Neural cell (in vitro differentiated cells): ENCODE measurements at regions not wholly inside any gene's neighbourhood (a gene's known extent, or its start where the extent isn't known, plus 50 kb on each side); places are given as distances from the start of the nearest gene placed in this dataset.

ENCODE experiments used
- H2AFZ ChIP-seq: fragments of 200-600, 300-800 bp; sonication (generic), shearing (Covaris generic); 2 replicates; pipeline ENCODE4 v1.6.0; 2014; ENCODE audit warnings: low read depth, mild to moderate bottlenecking, antibody characterized with exemption, low read length, moderate library complexity
- H3F3A ChIP-seq: fragments of 200-600 bp; shearing (Covaris generic); 2 replicates; pipeline ENCODE4 v1.6.1; 2016; ENCODE audit warnings: mild to moderate bottlenecking, moderate library complexity, mixed read lengths, antibody characterized with exemption, low read length; ENCODE audit not compliant: insufficient read depth, poor library complexity, severe bottlenecking
- H3K27ac ChIP-seq: fragments of 200-600, 300-800 bp; sonication (generic), shearing (Covaris generic); 2 replicates; pipeline ENCODE4 v1.5.1; 2014; ENCODE audit warnings: mild to moderate bottlenecking, low read length, moderate library complexity
- H3K27me3 ChIP-seq: fragments of 300-800, 200-600 bp; sonication (generic), shearing (Covaris generic); 2 replicates; pipeline ENCODE4 v1.6.0; 2014; ENCODE audit warnings: mild to moderate bottlenecking, low read depth, low read length, moderate library complexity; ENCODE audit not compliant: insufficient read depth
- H3K36me3 ChIP-seq: fragments of 300-800, 200-600 bp; sonication (generic), shearing (Covaris generic); 2 replicates; pipeline ENCODE4 v1.5.1; 2014; ENCODE audit warnings: mild to moderate bottlenecking, antibody characterized with exemption, low read length, moderate library complexity; ENCODE audit not compliant: insufficient read depth
- H3K4me2 ChIP-seq: fragments of 300-800, 200-600 bp; sonication (generic), shearing (Covaris generic); 2 replicates; pipeline ENCODE4 v1.6.0; 2014; ENCODE audit warnings: mild to moderate bottlenecking, low read length
- H3K4me3 ChIP-seq: fragments of 300-800, 200-600 bp; sonication (generic), shearing (Covaris generic); 2 replicates; pipeline ENCODE4 v1.5.1; 2014; ENCODE audit warnings: mild to moderate bottlenecking, low read length, moderate library complexity
- H3K79me2 ChIP-seq: fragments of 200-600 bp; shearing (Covaris generic); replicated peaks from 2 replicates; pipeline ENCODE4 v1.6.0; 2014; ENCODE audit warnings: mild to moderate bottlenecking, low read length, moderate library complexity; ENCODE audit not compliant: insufficient read depth
- H3K9ac ChIP-seq: fragments of 300-800, 200-600 bp; sonication (generic), shearing (Covaris generic); 2 replicates; pipeline ENCODE4 v1.6.1; 2016; ENCODE audit warnings: mild to moderate bottlenecking, low read length, mixed read lengths
- H3K9me2 ChIP-seq: fragments of 200-600 bp; shearing (Covaris generic); 2 replicates; pipeline ENCODE4 v1.6.1; 2016; ENCODE audit warnings: mild to moderate bottlenecking, low read length, mixed read lengths; ENCODE audit not compliant: insufficient read depth
- H3K9me3 ChIP-seq: fragments of 200-600, 300-800 bp; sonication (generic), shearing (Covaris generic); 2 replicates; pipeline ENCODE4 v1.6.1; 2016; ENCODE audit warnings: mild to moderate bottlenecking, mixed run types, low read length, moderate library complexity, mixed read lengths
- H4K20me1 ChIP-seq: fragments of 200-600 bp; shearing (Covaris generic); 2 replicates; pipeline ENCODE4 v1.6.1; 2016; ENCODE audit warnings: mild to moderate bottlenecking, mixed run types; ENCODE audit not compliant: insufficient read depth
- CTCF ChIP-seq: fragments of 450-650 bp; IDR thresholded peaks from 2 replicates; pipeline ENCODE4 v1.5.1; 2014; ENCODE audit warnings: antibody characterized with exemption, mild to moderate bottlenecking, moderate library complexity; ENCODE audit not compliant: poor library complexity, severe bottlenecking
- EP300 ChIP-seq: fragments of 450-650 bp; conservative IDR thresholded peaks from 2 replicates; pipeline ENCODE4 v1.6.1; 2014; ENCODE audit warnings: antibody characterized with exemption, mild to moderate bottlenecking, moderate library complexity; ENCODE audit not compliant: poor library complexity, severe bottlenecking
- EZH2 ChIP-seq: fragments of 200-600, 300-800 bp; shearing (Covaris generic), sonication (generic); IDR thresholded peaks from 2 replicates; pipeline ENCODE4 v1.6.1; 2014; ENCODE audit warnings: antibody characterized with exemption, low read length, borderline replicate concordance, mild to moderate bottlenecking; ENCODE audit not compliant: insufficient read depth, poor library complexity, severe bottlenecking
- MXI1 ChIP-seq: fragments of 450-650 bp; conservative IDR thresholded peaks from 2 replicates; pipeline ENCODE4 v1.6.1; 2014; ENCODE audit warnings: antibody characterized with exemption, mild to moderate bottlenecking; ENCODE audit not compliant: poor library complexity, severe bottlenecking
- POLR2AphosphoS5 ChIP-seq: IDR thresholded peaks from 2 replicates; pipeline ENCODE4 v1.6.1; 2012
- RAD21 ChIP-seq: fragments of 450-650 bp; conservative IDR thresholded peaks from 2 replicates; pipeline ENCODE4 v1.6.1; 2014; ENCODE audit warnings: antibody characterized with exemption, mild to moderate bottlenecking, moderate library complexity
- REST ChIP-seq: IDR thresholded peaks from 2 replicates; pipeline ENCODE4 v1.6.1; 2012; ENCODE audit warnings: borderline replicate concordance
- SMC3 ChIP-seq: fragments of 450-650 bp; conservative IDR thresholded peaks from 2 replicates; pipeline ENCODE4 v1.6.1; 2014; ENCODE audit warnings: antibody characterized with exemption, mild to moderate bottlenecking, moderate library complexity; ENCODE audit not compliant: poor library complexity
- TAF1 ChIP-seq: IDR thresholded peaks from 2 replicates; pipeline ENCODE4 v1.6.1; 2012; ENCODE audit warnings: low read depth

GRCh38 chr1:103199001-103199400 lies 90.7 kb upstream of the COL11A1 start:
- Histone ChIP-seq H3K9me2 (no peaks in the 10 kb centered on the region), H3K27me3 (no peaks in the 10 kb centered on the region), H3K4me3 (no peak overlapping the region), H3K9me3 (no peaks in the 10 kb centered on the region), H3K79me2 (no peaks in the 10 kb centered on the region), H3K27ac (no peak overlapping the region), H3K36me3 (no peaks in the 10 kb centered on the region), H3K9ac (no peak overlapping the region), H2AFZ (no peak overlapping the region), H4K20me1 (no peaks in the 10 kb centered on the region), H3F3A (no peaks in the 10 kb centered on the region), H3K4me2 (no peak overlapping the region)
- TF ChIP-seq RAD21: no peak
- no peak for TF ChIP-seq SMC3
- TF ChIP-seq POLR2AphosphoS5: no peak

- Histone ChIP-seq H3K9me3 (no peaks in the 10 kb centered on the region), H3K4me2 (no peak overlapping the region), H4K20me1 (no peaks in the 10 kb centered on the region), H3K4me3 (no peak overlapping the region), H3K79me2 (no peaks in the 10 kb centered on the region), H3F3A (no peaks in the 10 kb centered on the region), H3K27ac (no peak overlapping the region), H3K9ac (no peak overlapping the region), H3K36me3 (no peaks in the 10 kb centered on the region), H3K9me2 (no peaks in the 10 kb centered on the region), H2AFZ (no peak overlapping the region), H3K27me3 (no peaks in the 10 kb centered on the region)
- TF ChIP-seq REST (no peak), CTCF (no peak), EP300 (no peak), TAF1 (no peak), MXI1 (no peak), RAD21 (no peak), POLR2AphosphoS5 (no peak), SMC3 (no peak), EZH2 (no peak)
These were observed 89.8 kb upstream of the COL11A1 start for GRCh38 chr1:103198076-103198475.

- Histone ChIP-seq H3K4me3 (no peak overlapping the region), H3K4me2 (no peak overlapping the region)
These were observed 88.9 kb upstream of the COL11A1 start for GRCh38 chr1:103197216-103197615.

More at GRCh38 chr1:103197216-103197615, 88.9 kb upstream of the COL11A1 start:
- no peaks in the 10 kb centered on the region for H3K9me2 ChIP-seq
- no peaks in the 10 kb centered on the region for H3K36me3 ChIP-seq
- H3K27me3 ChIP-seq: no peaks in the 10 kb centered on the region
- H2AFZ ChIP-seq: no peak overlapping the region
- no peaks in the 10 kb centered on the region for H4K20me1 ChIP-seq
- no peaks in the 10 kb centered on the region for H3K79me2 ChIP-seq
- no peaks in the 10 kb centered on the region for H3F3A ChIP-seq
- no peak for TF ChIP-seq EZH2
- TF ChIP-seq TAF1: no peak
- no peak for TF ChIP-seq MXI1
- no peak for TF ChIP-seq POLR2AphosphoS5
- TF ChIP-seq CTCF: no peak
- no peak for TF ChIP-seq SMC3
- TF ChIP-seq REST: no peak
- no peak for TF ChIP-seq RAD21
- TF ChIP-seq EP300: no peak
- no peaks in the 10 kb centered on the region for H3K9me3 ChIP-seq
- H3K27ac ChIP-seq: no peak overlapping the region
- H3K9ac ChIP-seq: no peak overlapping the region
